Neural progenitor cell (in vitro differentiated cells): ENCODE measurements at regions not wholly inside any gene's neighbourhood (a gene's known extent, or its start where the extent isn't known, plus 50 kb on each side); places are given as distances from the start of the nearest gene placed in this dataset.

ENCODE experiments used
- DNase-seq: peaks from one replicate; pipeline ENCODE4 v3.0.0-alpha.2; 2016; ENCODE audit warnings: low spot score
- H2AFZ ChIP-seq: fragments of 200-600 bp; sonication (generic); replicated peaks from 2 replicates; pipeline ENCODE4 v1.6.1; 2016; ENCODE audit warnings: antibody characterized with exemption
- H3F3A ChIP-seq: fragments of 200-600 bp; sonication (generic); 2 replicates; pipeline ENCODE4 v1.6.1; 2016; ENCODE audit warnings: antibody characterized with exemption, low read depth
- H3K27ac ChIP-seq: fragments of 200-600 bp; sonication (generic); 2 replicates; pipeline ENCODE4 v1.5.1; 2016; ENCODE audit warnings: mild to moderate bottlenecking
- H3K27me3 ChIP-seq: fragments of 200-600 bp; sonication (generic); 2 replicates; pipeline ENCODE4 v1.6.1; 2016; ENCODE audit warnings: mild to moderate bottlenecking, moderate library complexity
- H3K36me3 ChIP-seq: fragments of 200-600 bp; sonication (generic); 2 replicates; pipeline ENCODE4 v1.5.1; 2016
- H3K4me1 ChIP-seq: fragments of 200-600 bp; sonication (generic); 2 replicates; pipeline ENCODE4 v1.6.1; 2016; ENCODE audit warnings: mixed run types
- H3K4me2 ChIP-seq: fragments of 200-600 bp; sonication (generic); 2 replicates; pipeline ENCODE4 v1.6.1; 2016
- H3K4me3 ChIP-seq: fragments of 200-600 bp; sonication (generic); 2 replicates; pipeline ENCODE4 v1.5.1; 2016
- H3K79me2 ChIP-seq: fragments of 200-600 bp; sonication (generic); 2 replicates; pipeline ENCODE4 v1.6.1; 2016; ENCODE audit warnings: low read depth
- H3K9ac ChIP-seq: fragments of 200-600 bp; sonication (generic); 2 replicates; pipeline ENCODE4 v1.6.1; 2016
- H3K9me3 ChIP-seq: fragments of 200-600 bp; sonication (generic); 2 replicates; pipeline ENCODE4 v1.5.1; 2016; ENCODE audit warnings: low read depth
- H4K20me1 ChIP-seq: fragments of 200-600 bp; sonication (generic); 2 replicates; pipeline ENCODE4 v1.6.1; 2016; ENCODE audit warnings: low read depth
- H3K27ac Mint-ChIP-seq: 3 replicates; pipeline ENCODE4 v1.8.0; 2021; ENCODE audit warnings: mixed read lengths
- H3K27me3 Mint-ChIP-seq: 2 replicates; pipeline ENCODE4 v1.8.0; 2022; ENCODE audit warnings: low read depth, mild to moderate bottlenecking, inconsistent platforms, moderate library complexity, mixed read lengths; ENCODE audit not compliant: insufficient read depth
- H3K36me3 Mint-ChIP-seq: 3 replicates; pipeline ENCODE4 v1.8.0; 2021; ENCODE audit warnings: mixed read lengths
- H3K4me1 Mint-ChIP-seq: 3 replicates; pipeline ENCODE4 v1.8.0; 2021; ENCODE audit warnings: mixed read lengths
- H3K4me3 Mint-ChIP-seq: 3 replicates; pipeline ENCODE4 v1.8.0; 2021; ENCODE audit warnings: mild to moderate bottlenecking, moderate library complexity, mixed read lengths
- H3K9me3 Mint-ChIP-seq: 3 replicates; pipeline ENCODE4 v1.8.0; 2020; ENCODE audit warnings: mixed read lengths
- CTCF ChIP-seq: fragments of 200-600 bp; sonication (generic); IDR thresholded peaks from 2 replicates; pipeline ENCODE4 v1.5.1; 2017; ENCODE audit warnings: antibody characterized with exemption, mild to moderate bottlenecking
- EZH2 ChIP-seq: fragments of 200-600 bp; sonication (generic); IDR thresholded peaks from 2 replicates; pipeline ENCODE4 v1.6.1; 2017; ENCODE audit warnings: antibody characterized with exemption, mild to moderate bottlenecking, moderate library complexity
- EZH2phosphoT487 ChIP-seq: fragments of 200-600 bp; sonication (generic); IDR thresholded peaks from 2 replicates; pipeline ENCODE4 v1.6.1; 2017; ENCODE audit warnings: antibody characterized with exemption

DNA sequence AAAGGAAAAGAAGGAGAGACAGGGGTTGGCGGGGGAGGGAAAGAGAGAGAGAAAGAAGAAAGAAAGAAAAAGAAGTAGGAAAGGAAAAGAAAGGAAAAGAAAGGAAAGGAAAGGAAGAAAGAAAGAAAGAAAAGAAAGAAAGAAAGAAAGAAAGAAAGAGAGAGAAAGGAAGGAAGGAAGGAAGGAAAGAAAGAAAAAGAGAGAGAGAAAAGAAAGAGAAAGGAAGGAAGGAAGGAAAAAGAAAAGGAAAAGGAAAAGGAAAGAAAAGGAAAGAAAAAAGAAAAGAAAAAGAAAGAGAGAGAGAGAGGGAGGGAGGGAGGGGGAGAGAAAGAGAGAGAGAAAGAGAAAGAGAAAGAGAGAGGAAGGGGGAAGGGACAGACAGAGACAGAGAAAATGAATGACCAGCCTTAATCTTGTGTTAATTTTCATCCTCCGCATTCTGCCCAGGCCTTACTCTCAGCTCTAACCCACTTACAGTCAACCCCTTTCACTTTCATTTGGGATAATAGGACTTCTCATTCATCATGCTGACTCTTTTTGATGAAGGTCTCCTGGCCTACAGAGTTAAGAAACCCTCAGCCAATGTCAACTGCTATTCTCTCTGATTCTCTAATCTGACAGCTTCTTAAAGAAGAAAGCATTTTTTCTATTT lies 207.3 kb downstream of the SUCLG1 start:
- TF ChIP-seq EZH2phosphoT487 (no peak), EZH2 (no peak), CTCF (no peak)
- Mint-ChIP-seq H3K4me1 (peaks cover 7% of the 10 kb centered on the region), H3K27ac (no peak overlapping the region), H3K27me3 (peaks cover 4% of the 10 kb centered on the region), H3K9me3 (no peaks in the 10 kb centered on the region), H3K36me3 (no peaks in the 10 kb centered on the region), H3K4me3 (no peak overlapping the region)
- Histone ChIP-seq H3K9me3 (no peaks in the 10 kb centered on the region), H3K27me3 (no peaks in the 10 kb centered on the region), H2AFZ (no peak overlapping the region), H3F3A (no peaks in the 10 kb centered on the region), H3K36me3 (no peaks in the 10 kb centered on the region), H3K9ac (no peak overlapping the region), H3K4me2 (no peak overlapping the region), H3K4me3 (no peak overlapping the region), H3K27ac (no peak overlapping the region), H3K79me2 (no peaks in the 10 kb centered on the region), H3K4me1 (no peaks in the 10 kb centered on the region), H4K20me1 (no peaks in the 10 kb centered on the region)
- no peak for DNase-seq

GRCh38 chr2:84249140-84249539 lies 209.9 kb downstream of the SUCLG1 start:
- H3K4me3 Mint-ChIP-seq: no peak overlapping the region
- no peak overlapping the region for H3K9ac ChIP-seq
- H3K27ac ChIP-seq: no peak overlapping the region
- no peak overlapping the region for H3K4me2 ChIP-seq
- H3K27me3 Mint-ChIP-seq: no peaks in the 10 kb centered on the region
- H3K36me3 Mint-ChIP-seq: no peaks in the 10 kb centered on the region
- no peak for DNase-seq
- H3K4me1 ChIP-seq: peaks cover 5% of the 10 kb centered on the region
- H3K4me3 ChIP-seq: no peak overlapping the region
- peaks cover 15% of the 10 kb centered on the region for H3K4me1 Mint-ChIP-seq
- H3K27me3 ChIP-seq: no peaks in the 10 kb centered on the region
- H3K9me3 ChIP-seq: no peaks in the 10 kb centered on the region
- no peaks in the 10 kb centered on the region for H3K9me3 Mint-ChIP-seq
- H4K20me1 ChIP-seq: no peaks in the 10 kb centered on the region
- TF ChIP-seq EZH2phosphoT487 (no peak), CTCF (no peak), EZH2 (no peak)
- H3F3A ChIP-seq: no peaks in the 10 kb centered on the region
- H3K36me3 ChIP-seq: no peaks in the 10 kb centered on the region
- no peaks in the 10 kb centered on the region for H3K79me2 ChIP-seq
- H2AFZ ChIP-seq: no peak overlapping the region
- no peak overlapping the region for H3K27ac Mint-ChIP-seq

DNA sequence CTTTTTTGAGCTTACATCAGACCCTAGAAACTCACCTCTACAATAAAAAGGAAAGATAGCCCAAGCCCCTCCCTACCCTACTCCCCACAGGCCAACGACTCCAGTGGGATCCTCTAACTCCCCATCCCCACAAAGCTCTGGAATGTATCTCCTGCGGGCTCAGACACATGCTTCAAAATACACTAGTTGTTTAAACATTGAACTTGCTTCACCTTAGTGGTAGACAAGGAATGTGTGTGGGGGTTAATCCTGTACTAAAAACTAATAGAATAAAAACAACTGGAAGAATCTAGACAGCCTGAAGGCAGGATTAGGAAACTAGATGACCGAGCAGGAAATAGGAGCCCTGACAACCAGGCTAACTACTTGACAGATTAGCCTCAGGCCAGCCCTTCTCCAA lies 211.5 kb downstream of the SUCLG1 start:
- no peak overlapping the region for H3K27ac Mint-ChIP-seq
- H3K36me3 ChIP-seq: no peaks in the 10 kb centered on the region
- H2AFZ ChIP-seq: no peak overlapping the region
- TF ChIP-seq EZH2phosphoT487: no peak
- TF ChIP-seq EZH2: no peak
- no peak for TF ChIP-seq CTCF
- H3K27me3 Mint-ChIP-seq: no peaks in the 10 kb centered on the region
- H3K4me3 Mint-ChIP-seq: no peak overlapping the region
- peaks cover 18% of the 10 kb centered on the region for H3K4me1 Mint-ChIP-seq
- H3K36me3 Mint-ChIP-seq: no peaks in the 10 kb centered on the region
- H3K9ac ChIP-seq: no peak overlapping the region
- no peak overlapping the region for H3K4me2 ChIP-seq
- H3K79me2 ChIP-seq: no peaks in the 10 kb centered on the region
- DNase-seq: no peak
- no peak overlapping the region for H3K27ac ChIP-seq
- H4K20me1 ChIP-seq: no peaks in the 10 kb centered on the region
- no peaks in the 10 kb centered on the region for H3K27me3 ChIP-seq
- no peaks in the 10 kb centered on the region for H3K9me3 ChIP-seq
- H3K4me1 ChIP-seq: peaks cover 5% of the 10 kb centered on the region
- H3K4me3 ChIP-seq: no peak overlapping the region
- no peaks in the 10 kb centered on the region for H3K9me3 Mint-ChIP-seq
- H3F3A ChIP-seq: no peaks in the 10 kb centered on the region
